ENCODE measurements at regions not wholly inside any gene's neighbourhood (a gene's known extent, or its start where the extent isn't known, plus 50 kb on each side); places are given as distances from the start of the nearest gene placed in this dataset.

GRCh38 chr12:114911196-114911595 lies 227.2 kb upstream of the TBX3 start:
- no peak for TF ChIP-seq CTCF (IDR thresholded peaks at IDR 0.05)
- TF ChIP-seq POLR2A (IDR thresholded peaks at IDR 0.05), result no peak
